ENCODE measurements at regions not wholly inside any gene's neighbourhood (a gene's known extent, or its start where the extent isn't known, plus 50 kb on each side); places are given as distances from the start of the nearest gene placed in this dataset.

- no peaks in the 10 kb centered on the region for H3K4me1 ChIP-seq (ENCODE audit: insufficient read depth, low read length)
- H3K36me3 ChIP-seq (ENCODE audit: insufficient read depth, low read length) = no peaks in the 10 kb centered on the region
- ATAC-seq (ENCODE audit: insufficient read depth, low read depth) = no peak
- no peak overlapping the region for H3K4me2 ChIP-seq (ENCODE audit: insufficient read depth, low read length)
- DNase-seq = no peak
- no peaks in the 10 kb centered on the region for H3K9me3 ChIP-seq (ENCODE audit: insufficient read depth, low read length, severe bottlenecking)
- TF ChIP-seq CTCF (IDR thresholded peaks at IDR 0.05; ENCODE audit: borderline replicate concordance, extremely low read depth, low read length, poor library complexity, severe bottlenecking) (no peak), EZH2 (IDR thresholded peaks at IDR 0.05; ENCODE audit: borderline replicate concordance, low read depth, low read length, severe bottlenecking) (no peak)
- H3K9ac ChIP-seq (ENCODE audit: low read depth, low read length) = no peak overlapping the region
- H4K20me1 ChIP-seq (ENCODE audit: insufficient read depth, low read length) = no peaks in the 10 kb centered on the region
- H3K79me2 ChIP-seq (ENCODE audit: insufficient read depth, low read length) = no peaks in the 10 kb centered on the region
- H2AFZ ChIP-seq (ENCODE audit: low read depth, low read length) = no peak overlapping the region
- no peaks in the 10 kb centered on the region for H3K27me3 ChIP-seq (ENCODE audit: insufficient read depth, low read length, poor library complexity)
- H3K4me3 ChIP-seq (ENCODE audit: low read depth in 1 of 2, low read length in 2 of 2) = no peak overlapping the region
- no peak overlapping the region for H3K27ac ChIP-seq (ENCODE audit: low read length)
These were observed 86.7 kb upstream of the NKX1-1 start for GRCh38 chr4:1492651-1493539.

- DNase-seq (no peak), ATAC-seq (ENCODE audit: insufficient read depth, low read depth) (no peak)
- H2AFZ ChIP-seq (ENCODE audit: low read depth, low read length) = no peak overlapping the region
- H3K9me3 ChIP-seq (ENCODE audit: insufficient read depth, low read length, severe bottlenecking) = peaks cover 3% of the 10 kb centered on the region
- H3K36me3 ChIP-seq (ENCODE audit: insufficient read depth, low read length) = no peaks in the 10 kb centered on the region
- H4K20me1 ChIP-seq (ENCODE audit: insufficient read depth, low read length) = no peaks in the 10 kb centered on the region
- H3K79me2 ChIP-seq (ENCODE audit: insufficient read depth, low read length) = no peaks in the 10 kb centered on the region
- no peak overlapping the region for H3K4me2 ChIP-seq (ENCODE audit: insufficient read depth, low read length)
- no peak overlapping the region for H3K27ac ChIP-seq (ENCODE audit: low read length)
- H3K27me3 ChIP-seq (ENCODE audit: insufficient read depth, low read length, poor library complexity) = no peaks in the 10 kb centered on the region
- no peak overlapping the region for H3K4me3 ChIP-seq (ENCODE audit: low read depth in 1 of 2, low read length in 2 of 2)
- no peaks in the 10 kb centered on the region for H3K4me1 ChIP-seq (ENCODE audit: insufficient read depth, low read length)
- no peak overlapping the region for H3K9ac ChIP-seq (ENCODE audit: low read depth, low read length)
- TF ChIP-seq CTCF (IDR thresholded peaks at IDR 0.05; ENCODE audit: borderline replicate concordance, extremely low read depth, low read length, poor library complexity, severe bottlenecking) (no peak), EZH2 (IDR thresholded peaks at IDR 0.05; ENCODE audit: borderline replicate concordance, low read depth, low read length, severe bottlenecking) (no peak)
These were observed 85.9 kb upstream of the NKX1-1 start for GRCh38 chr4:1492142-1492457.

- Histone ChIP-seq H3K79me2 (ENCODE audit: insufficient read depth, low read length) (no peaks in the 10 kb centered on the region), H3K9ac (ENCODE audit: low read depth, low read length) (no peak overlapping the region)
- ATAC-seq (ENCODE audit: insufficient read depth, low read depth) = no peak
These were observed 85.3 kb upstream of the NKX1-1 start for GRCh38 chr4:1491328-1492141.

More at GRCh38 chr4:1491328-1492141, 85.3 kb upstream of the NKX1-1 start:
- H4K20me1 ChIP-seq (ENCODE audit: insufficient read depth, low read length) = no peaks in the 10 kb centered on the region
- H3K4me2 ChIP-seq (ENCODE audit: insufficient read depth, low read length) = no peak overlapping the region
- H3K9me3 ChIP-seq (ENCODE audit: insufficient read depth, low read length, severe bottlenecking) = peaks cover 5% of the 10 kb centered on the region
- no peak overlapping the region for H3K27ac ChIP-seq (ENCODE audit: low read length)
- no peaks in the 10 kb centered on the region for H3K27me3 ChIP-seq (ENCODE audit: insufficient read depth, low read length, poor library complexity)
- DNase-seq = no peak
- no peak overlapping the region for H2AFZ ChIP-seq (ENCODE audit: low read depth, low read length)
- no peaks in the 10 kb centered on the region for H3K36me3 ChIP-seq (ENCODE audit: insufficient read depth, low read length)
- H3K4me1 ChIP-seq (ENCODE audit: insufficient read depth, low read length) = no peaks in the 10 kb centered on the region
- no peak overlapping the region for H3K4me3 ChIP-seq (ENCODE audit: low read depth in 1 of 2, low read length in 2 of 2)
- TF ChIP-seq EZH2 (IDR thresholded peaks at IDR 0.05; ENCODE audit: borderline replicate concordance, low read depth, low read length, severe bottlenecking) = no peak
- TF ChIP-seq CTCF (IDR thresholded peaks at IDR 0.05; ENCODE audit: borderline replicate concordance, extremely low read depth, low read length, poor library complexity, severe bottlenecking) = no peak
